Thoracic aorta (tissue), 2 donors: ENCODE measurements at regions not wholly inside any gene's neighbourhood (a gene's known extent, or its start where the extent isn't known, plus 50 kb on each side); places are given as distances from the start of the nearest gene placed in this dataset.

ENCODE experiments used
- ATAC-seq: fragments of 150-250 bp; one replicate; pipeline ENCODE4 v1.8.0; 2017; ENCODE audit warnings: low read depth; ENCODE audit not compliant: insufficient number of reproducible peaks, low FRiP score
- DNase-seq: peaks from one replicate; pipeline ENCODE4 v3.0.0-alpha.2; 2020; ENCODE audit warnings: low spot score
- H3K27ac ChIP-seq, 2 donors: fragments of 200-600 bp; sonication (generic); 1 replicate in 1 of 2; 2 replicates in 1 of 2; pipeline ENCODE4 v1.5.1; 2016; ENCODE audit warnings: mild to moderate bottlenecking in 2 of 2, moderate library complexity in 2 of 2
- H3K27me3 ChIP-seq: fragments of 200-600 bp; sonication (generic); replicated peaks from 2 replicates; pipeline ENCODE4 v1.6.0; 2016; ENCODE audit warnings: mild to moderate bottlenecking; ENCODE audit not compliant: insufficient read depth
- H3K36me3 ChIP-seq: fragments of 200-600 bp; sonication (generic); one replicate; pipeline ENCODE4 v1.5.1; 2016
- H3K4me1 ChIP-seq, 2 donors: fragments of 200-600 bp; sonication (generic); 1 replicate in 1 of 2; 2 replicates in 1 of 2; pipeline versions ENCODE4 v1.5.1 to v1.6.0; 2016; ENCODE audit warnings: low read depth in 2 of 2, mild to moderate bottlenecking in 1 of 2; ENCODE audit not compliant: control insufficient read depth in 1 of 2
- H3K4me3 ChIP-seq: fragments of 200-600 bp; sonication (generic); 2 replicates; pipeline ENCODE4 v1.5.1; 2016; ENCODE audit warnings: mild to moderate bottlenecking
- H3K9me3 ChIP-seq: fragments of 200-600 bp; sonication (generic); 2 replicates; pipeline ENCODE4 v1.5.1; 2016
- TF ChIP-seq, protein P1 (sequence below): fragments of 200-600 bp; sonication (generic); IDR thresholded peaks from one replicate; pipeline ENCODE4 v1.5.1; 2019; ENCODE audit warnings: antibody characterized with exemption

DNA sequence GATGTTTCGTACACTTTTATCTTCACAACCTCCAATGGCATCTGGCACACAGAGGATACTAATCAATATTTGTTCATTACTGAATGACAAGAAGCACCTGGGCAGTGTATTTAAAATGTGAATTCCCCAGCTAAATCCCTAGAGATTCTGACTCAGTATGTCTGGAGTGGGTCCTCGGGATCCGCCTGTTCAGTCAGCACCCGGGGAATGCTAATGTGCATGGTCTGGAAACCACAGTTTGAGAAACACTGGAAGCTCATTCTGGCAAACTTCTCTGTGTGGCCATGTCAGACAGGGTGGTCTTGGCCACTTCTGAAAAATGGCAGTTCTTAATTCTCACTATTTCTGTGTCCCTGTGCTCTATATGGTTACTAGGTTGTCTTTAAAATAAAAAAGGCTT, 138.8 kb upstream of the VCX start:
- Histone ChIP-seq H3K27ac (no peak overlapping the region), H3K4me1 (no peaks in the 10 kb centered on the region), H3K27me3 (no peaks in the 10 kb centered on the region), H3K9me3 (no peaks in the 10 kb centered on the region), H3K4me3 (no peak overlapping the region), H3K36me3 (no peaks in the 10 kb centered on the region)
- TF ChIP-seq, protein P1, sequence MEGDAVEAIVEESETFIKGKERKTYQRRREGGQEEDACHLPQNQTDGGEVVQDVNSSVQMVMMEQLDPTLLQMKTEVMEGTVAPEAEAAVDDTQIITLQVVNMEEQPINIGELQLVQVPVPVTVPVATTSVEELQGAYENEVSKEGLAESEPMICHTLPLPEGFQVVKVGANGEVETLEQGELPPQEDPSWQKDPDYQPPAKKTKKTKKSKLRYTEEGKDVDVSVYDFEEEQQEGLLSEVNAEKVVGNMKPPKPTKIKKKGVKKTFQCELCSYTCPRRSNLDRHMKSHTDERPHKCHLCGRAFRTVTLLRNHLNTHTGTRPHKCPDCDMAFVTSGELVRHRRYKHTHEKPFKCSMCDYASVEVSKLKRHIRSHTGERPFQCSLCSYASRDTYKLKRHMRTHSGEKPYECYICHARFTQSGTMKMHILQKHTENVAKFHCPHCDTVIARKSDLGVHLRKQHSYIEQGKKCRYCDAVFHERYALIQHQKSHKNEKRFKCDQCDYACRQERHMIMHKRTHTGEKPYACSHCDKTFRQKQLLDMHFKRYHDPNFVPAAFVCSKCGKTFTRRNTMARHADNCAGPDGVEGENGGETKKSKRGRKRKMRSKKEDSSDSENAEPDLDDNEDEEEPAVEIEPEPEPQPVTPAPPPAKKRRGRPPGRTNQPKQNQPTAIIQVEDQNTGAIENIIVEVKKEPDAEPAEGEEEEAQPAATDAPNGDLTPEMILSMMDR: no peak
- DNase-seq (no peak), ATAC-seq (no peak)

DNA sequence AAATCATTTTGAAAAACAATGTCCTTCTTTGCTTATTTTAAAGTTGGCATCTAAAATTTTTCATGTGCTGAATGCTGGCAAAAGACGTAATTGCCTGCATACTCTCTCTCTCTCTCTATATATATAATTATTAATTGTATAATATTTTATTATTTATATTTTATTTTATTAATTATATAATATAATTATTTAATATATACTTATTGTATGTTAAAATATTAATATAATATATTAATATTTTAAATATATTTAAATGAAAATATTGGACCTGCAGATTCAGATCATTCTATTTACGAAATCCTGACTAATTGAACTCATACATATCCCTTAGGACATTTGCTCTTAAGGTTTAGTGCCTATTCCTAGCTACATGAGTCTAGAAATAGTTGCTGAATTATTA, 144.7 kb upstream of the VCX start:
- H3K9me3 ChIP-seq: no peaks in the 10 kb centered on the region
- ATAC-seq: no peak

DNA sequence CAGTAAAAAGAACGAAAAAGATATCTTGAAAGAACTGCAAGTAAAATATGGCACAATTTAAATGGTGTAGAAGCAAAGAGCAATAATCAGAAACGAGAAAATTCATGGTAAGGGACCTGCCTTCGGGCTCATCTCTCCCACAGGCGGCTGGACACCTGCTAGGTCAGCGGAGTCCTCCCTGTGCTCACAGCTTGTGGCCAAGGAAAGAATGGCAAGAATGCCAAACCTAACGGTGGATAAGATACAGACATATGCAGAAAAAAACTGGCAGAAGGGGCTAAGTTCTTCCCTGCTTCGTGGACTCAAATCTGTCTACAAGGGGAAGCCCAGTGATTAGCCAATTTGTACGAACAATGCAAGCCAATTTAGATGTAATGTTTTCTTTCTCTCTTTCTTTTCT, 152.1 kb upstream of the VCX start:
- DNase-seq: no peak
- no peak overlapping the region for H3K4me3 ChIP-seq
- TF ChIP-seq, protein P1: no peak
- H3K9me3 ChIP-seq: no peaks in the 10 kb centered on the region
- no peak for ATAC-seq
- H3K36me3 ChIP-seq: no peaks in the 10 kb centered on the region
- H3K27ac ChIP-seq: no peak overlapping the region
- no peaks in the 10 kb centered on the region for H3K4me1 ChIP-seq
- H3K27me3 ChIP-seq: no peaks in the 10 kb centered on the region

More for the DNA sequence above, 144.7 kb upstream of the VCX start:
- H3K36me3 ChIP-seq: no peaks in the 10 kb centered on the region
- TF ChIP-seq, protein P1: no peak
- DNase-seq: no peak
- H3K27me3 ChIP-seq: no peaks in the 10 kb centered on the region
- H3K4me3 ChIP-seq: no peak overlapping the region
- no peak overlapping the region for H3K27ac ChIP-seq
- no peaks in the 10 kb centered on the region for H3K4me1 ChIP-seq

DNA sequence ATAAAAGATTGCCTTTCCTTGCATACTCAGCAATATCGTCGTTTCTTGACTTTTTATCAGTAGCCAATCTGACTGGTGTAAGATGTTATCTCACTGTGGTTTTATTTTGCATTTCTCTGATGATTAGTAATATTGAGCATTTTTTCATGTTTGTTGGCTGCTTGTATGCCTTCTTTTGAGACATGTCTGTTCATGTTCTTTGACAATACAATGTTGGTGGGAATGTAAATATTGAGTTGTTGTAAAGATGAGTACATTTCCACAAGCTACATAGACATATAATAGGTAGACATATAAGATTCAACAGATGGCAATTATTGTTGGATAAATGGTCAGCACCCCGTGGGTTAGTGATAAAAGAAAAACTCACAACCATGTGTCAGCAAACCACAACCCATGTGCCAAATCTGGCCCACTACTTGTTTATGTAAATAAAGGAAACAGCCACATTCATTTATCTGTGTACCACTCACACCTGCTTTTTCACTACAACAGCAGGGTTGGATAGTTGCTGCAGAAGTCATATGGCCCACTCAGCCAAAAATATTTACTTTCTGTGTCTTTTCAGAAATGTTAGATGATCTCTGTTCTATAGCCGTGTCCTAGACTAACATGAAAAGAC, 153.1 kb upstream of the VCX start:
- ATAC-seq: no peak
- DNase-seq: no peak
- H3K9me3 ChIP-seq: no peaks in the 10 kb centered on the region
- H3K4me3 ChIP-seq: no peak overlapping the region
- TF ChIP-seq, protein P1: no peak
- H3K36me3 ChIP-seq: no peaks in the 10 kb centered on the region
- no peaks in the 10 kb centered on the region for H3K27me3 ChIP-seq
- H3K27ac ChIP-seq: no peak overlapping the region
- H3K4me1 ChIP-seq: no peaks in the 10 kb centered on the region

DNA sequence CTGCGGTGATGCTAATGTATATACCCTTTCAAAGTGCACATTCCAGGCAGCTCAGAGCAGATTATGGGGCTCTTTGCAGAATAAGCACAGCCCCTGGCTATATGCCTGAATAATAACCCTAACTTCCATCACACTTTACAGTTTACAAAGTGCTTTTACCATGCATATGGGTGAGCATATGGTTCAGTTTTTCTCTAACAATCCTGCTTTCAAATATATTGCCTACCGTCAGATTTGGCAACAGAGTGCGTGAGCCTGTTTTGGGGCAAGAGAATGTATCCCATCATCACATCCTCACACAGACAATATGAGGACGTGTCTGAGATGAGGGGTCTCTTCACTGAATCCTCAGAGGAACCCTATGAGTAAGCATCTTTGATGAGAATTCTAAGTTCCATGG, 162.8 kb upstream of the VCX start:
- Histone ChIP-seq H3K27ac (no peak overlapping the region), H3K36me3 (no peaks in the 10 kb centered on the region), H3K27me3 (no peaks in the 10 kb centered on the region), H3K4me3 (no peak overlapping the region), H3K4me1 (no peaks in the 10 kb centered on the region), H3K9me3 (no peaks in the 10 kb centered on the region)
- DNase-seq: no peak
- no peak for ATAC-seq
- TF ChIP-seq, protein P1: no peak
